H9 (cell line): ENCODE measurements at regions not wholly inside any gene's neighbourhood (a gene's known extent, or its start where the extent isn't known, plus 50 kb on each side); places are given as distances from the start of the nearest gene placed in this dataset.

Experiments
- DNase-seq: peaks from one replicate; pipeline ENCODE4 v3.0.0-alpha.2; 2017
- H2AFZ ChIP-seq: one replicate; pipeline ENCODE4 v1.6.1; 2013; ENCODE audit warnings: mild to moderate bottlenecking, low read length, control low read depth, moderate library complexity
- H2AK5ac ChIP-seq: 2 replicates; pipeline ENCODE4 v1.6.1; 2013; ENCODE audit warnings: low read length, control low read depth, mixed read lengths; ENCODE audit not compliant: insufficient read length
- H2BK120ac ChIP-seq: one replicate; pipeline ENCODE4 v1.6.1; 2013; ENCODE audit warnings: low read depth, mild to moderate bottlenecking, low read length, control low read depth, inconsistent platforms; ENCODE audit not compliant: poor library complexity, severe bottlenecking
- H2BK12ac ChIP-seq: 2 replicates; pipeline ENCODE4 v1.6.1; 2013; ENCODE audit warnings: low read length, control low read depth, mixed read lengths, low read depth; ENCODE audit not compliant: insufficient read length
- H2BK15ac ChIP-seq: 2 replicates; pipeline ENCODE4 v1.6.1; 2013; ENCODE audit warnings: low read depth, low read length, control low read depth
- H2BK20ac ChIP-seq: one replicate; pipeline ENCODE4 v1.6.1; 2013; ENCODE audit warnings: low read depth, mild to moderate bottlenecking, low read length, control low read depth, inconsistent platforms; ENCODE audit not compliant: poor library complexity, severe bottlenecking
- H2BK5ac ChIP-seq: 2 replicates; pipeline ENCODE4 v1.6.1; 2013; ENCODE audit warnings: low read length, control low read depth, mixed read lengths; ENCODE audit not compliant: insufficient read length
- H3K14ac ChIP-seq: 2 replicates; pipeline ENCODE4 v1.6.1; 2013; ENCODE audit warnings: low read length, control low read depth; ENCODE audit not compliant: insufficient read depth
- H3K18ac ChIP-seq: 2 replicates; pipeline ENCODE4 v1.6.1; 2013; ENCODE audit warnings: low read depth, mild to moderate bottlenecking, mixed read lengths, low read length, control low read depth; ENCODE audit not compliant: insufficient read length
- H3K23ac ChIP-seq: 2 replicates; pipeline ENCODE4 v1.6.1; 2013; ENCODE audit warnings: low read length, control low read depth, mixed read lengths, low read depth; ENCODE audit not compliant: insufficient read length
- H3K23me2 ChIP-seq: 2 replicates; pipeline ENCODE4 v1.6.1; 2013; ENCODE audit warnings: low read depth, mild to moderate bottlenecking, mixed read lengths, low read length, control low read depth; ENCODE audit not compliant: insufficient read length, poor library complexity, severe bottlenecking
- H3K27ac ChIP-seq: 2 replicates; pipeline ENCODE4 v1.5.1; 2013; ENCODE audit warnings: low read length, control low read depth, mixed read lengths, low read depth; ENCODE audit not compliant: insufficient read length
- H3K27me3 ChIP-seq: 2 replicates; pipeline ENCODE4 v1.6.1; 2013; ENCODE audit warnings: low read length, control low read depth, inconsistent platforms; ENCODE audit not compliant: insufficient read depth
- H3K4ac ChIP-seq: 2 replicates; pipeline ENCODE4 v1.6.1; 2013; ENCODE audit warnings: low read depth, mild to moderate bottlenecking, control low read depth, inconsistent platforms, low read length, moderate library complexity
- H3K4me1 ChIP-seq: 2 replicates; pipeline ENCODE4 v1.6.1; 2013; ENCODE audit warnings: low read length, control low read depth, inconsistent platforms; ENCODE audit not compliant: insufficient read depth
- H3K4me2 ChIP-seq: 2 replicates; pipeline ENCODE4 v1.6.1; 2013; ENCODE audit warnings: low read length, control low read depth, mixed read lengths; ENCODE audit not compliant: insufficient read length, insufficient read depth
- H3K56ac ChIP-seq: 2 replicates; pipeline ENCODE4 v1.6.1; 2013; ENCODE audit warnings: low read depth, mild to moderate bottlenecking, mixed read lengths, low read length, control low read depth; ENCODE audit not compliant: insufficient read length
- H3K79me1 ChIP-seq: 2 replicates; pipeline ENCODE4 v1.6.1; 2013; ENCODE audit warnings: low read depth, mild to moderate bottlenecking, moderate library complexity, low read length, control low read depth, inconsistent platforms; ENCODE audit not compliant: insufficient read depth, poor library complexity, severe bottlenecking
- H3K79me2 ChIP-seq: 2 replicates; pipeline ENCODE4 v1.6.1; 2013; ENCODE audit warnings: low read length, control low read depth, inconsistent platforms; ENCODE audit not compliant: insufficient read depth
- H3K9ac ChIP-seq: 2 replicates; pipeline ENCODE4 v1.6.1; 2013; ENCODE audit warnings: low read length, control low read depth, mixed read lengths; ENCODE audit not compliant: insufficient read length; ENCODE audit errors: extremely low read depth
- H3K9me3 ChIP-seq: one replicate; pipeline ENCODE4 v1.6.1; 2013; ENCODE audit warnings: low read depth, low read length, inconsistent platforms; ENCODE audit not compliant: control insufficient read depth
- H3T11ph ChIP-seq: one replicate; pipeline ENCODE4 v1.6.1; 2013; ENCODE audit warnings: mild to moderate bottlenecking, low read length, control low read depth, inconsistent platforms
- H4K20me1 ChIP-seq: one replicate; pipeline ENCODE4 v1.6.1; 2013; ENCODE audit not compliant: control insufficient read depth, insufficient read length, insufficient read depth
- H4K5ac ChIP-seq: 2 replicates; pipeline ENCODE4 v1.6.1; 2013; ENCODE audit warnings: low read depth, mild to moderate bottlenecking, mixed read lengths, low read length, control low read depth; ENCODE audit not compliant: insufficient read length
- H4K8ac ChIP-seq: replicated peaks from 2 replicates; pipeline ENCODE4 v1.6.1; 2013; ENCODE audit warnings: low read length, control low read depth, mixed read lengths, low read depth; ENCODE audit not compliant: insufficient read length
- H4K91ac ChIP-seq: 2 replicates; pipeline ENCODE4 v1.6.1; 2013; ENCODE audit warnings: low read depth, mild to moderate bottlenecking, moderate library complexity, mixed read lengths, low read length, control low read depth; ENCODE audit not compliant: insufficient read length
- H3K27ac Mint-ChIP-seq, 3 experiments: 2 replicates in 2 of 3; 3 replicates in 1 of 3; pipeline ENCODE4 v1.8.0; 2020 to 2021; ENCODE audit warnings: mixed read lengths in 3 of 3, mild to moderate bottlenecking in 1 of 3, moderate library complexity in 1 of 3
- H3K27me3 Mint-ChIP-seq: 2 replicates; pipeline ENCODE4 v1.8.0; 2021; ENCODE audit warnings: low read depth, mild to moderate bottlenecking, moderate library complexity, mixed read lengths
- H3K36me3 Mint-ChIP-seq, 3 experiments: 2 replicates in 2 of 3; 3 replicates in 1 of 3; pipeline ENCODE4 v1.8.0; 2020 to 2021; ENCODE audit warnings: low read depth in 3 of 3, mixed read lengths in 3 of 3; ENCODE audit not compliant: insufficient read depth in 1 of 3
- H3K4me1 Mint-ChIP-seq, 2 experiments: 2 replicates each; pipeline ENCODE4 v1.8.0; 2020; ENCODE audit warnings: mixed read lengths in 2 of 2
- H3K4me3 Mint-ChIP-seq, 2 experiments: 2 replicates in 1 of 2; 3 replicates in 1 of 2; pipeline ENCODE4 v1.8.0; 2020 to 2021; ENCODE audit warnings: mild to moderate bottlenecking in 2 of 2, mixed read lengths in 2 of 2, moderate library complexity in 1 of 2
- H3K9me3 Mint-ChIP-seq, 2 experiments: 2 replicates in 1 of 2; 3 replicates in 1 of 2; pipeline ENCODE4 v1.8.0; 2020; ENCODE audit warnings: mild to moderate bottlenecking in 2 of 2, mixed read lengths in 2 of 2, moderate library complexity in 1 of 2
- WGBS: extraction: QIAGEN DNeasy Blood & Tissue Kit; methylation state at CpG from one replicate; pipeline ENCODE4 v1.1.7; 2013; ENCODE audit warnings: missing lambda C conversion rate, low lambda C conversion rate, mixed read lengths; ENCODE audit not compliant: insufficient read length; ENCODE audit errors: extremely low coverage; 5-methylcytosine and 5-hydroxymethylcytosine counted together
- TF ChIP-seq, protein P1 (sequence below): fragments of 200-600 bp; sonication (generic); conservative IDR thresholded peaks from 3 replicates; pipeline ENCODE4 v1.8.0; 2021; ENCODE audit warnings: antibody characterized with exemption, mild to moderate bottlenecking

DNA sequence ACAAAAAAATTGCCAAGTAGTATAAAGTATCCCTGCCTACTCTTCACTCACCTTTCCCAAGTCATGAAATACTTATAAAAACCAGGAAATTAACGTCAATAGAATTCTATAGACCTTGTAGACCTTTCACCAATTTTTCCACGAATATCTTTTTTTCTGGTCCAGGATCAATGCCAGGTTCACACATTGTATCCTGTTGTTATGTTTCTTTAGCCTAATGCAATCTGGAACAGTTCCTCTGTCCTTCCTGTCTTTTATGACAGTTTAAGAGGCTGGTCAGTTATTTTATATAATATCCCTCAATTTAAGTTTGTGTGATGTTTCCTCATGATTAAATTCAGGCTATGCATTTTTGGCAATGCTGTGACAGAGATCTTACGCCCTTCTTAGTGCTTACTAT is 63.2 kb upstream of the MAGI1 start:
- H2BK15ac ChIP-seq = no peak overlapping the region
- H2BK12ac ChIP-seq = no peak overlapping the region
- H2BK120ac ChIP-seq = no peak overlapping the region
- H3K4ac ChIP-seq = no peak overlapping the region
- whole genome bisulfite sequencing = no CpG with 5 or more reads among the region's 3 CpGs
- H3K79me2 ChIP-seq = no peaks in the 10 kb centered on the region
- H3K27ac ChIP-seq = no peak overlapping the region
- DNase-seq = no peak
- H3K9ac ChIP-seq = no peak overlapping the region
- no peaks in the 10 kb centered on the region for H3K9me3 ChIP-seq
- H3K18ac ChIP-seq = no peak overlapping the region
- no peaks in the 10 kb centered on the region for H3K79me1 ChIP-seq
- peaks cover 17 to 20% of the 10 kb centered on the region in 2 experiments for H3K4me1 Mint-ChIP-seq
- H2AFZ ChIP-seq = no peak overlapping the region
- H3K4me3 Mint-ChIP-seq = no peak overlapping the region
- H3K4me1 ChIP-seq = no peaks in the 10 kb centered on the region
- H3K4me2 ChIP-seq = no peak overlapping the region
- no peaks in the 10 kb centered on the region for H3K23me2 ChIP-seq
- H3K27me3 Mint-ChIP-seq = no peaks in the 10 kb centered on the region
- H4K5ac ChIP-seq = no peak overlapping the region
- H4K8ac ChIP-seq = no peak overlapping the region
- H3K14ac ChIP-seq = no peak overlapping the region
- no peaks in the 10 kb centered on the region for H3K36me3 Mint-ChIP-seq
- no peaks in the 10 kb centered on the region for H3K27me3 ChIP-seq
- no peak overlapping the region for H3K23ac ChIP-seq
- H3K9me3 Mint-ChIP-seq = no peaks in the 10 kb centered on the region
- no peak overlapping the region; a peak in 1 of 7 replicates for H3K27ac Mint-ChIP-seq
- H3T11ph ChIP-seq = no peak overlapping the region
- H2BK5ac ChIP-seq = no peak overlapping the region
- TF ChIP-seq, protein P1, sequence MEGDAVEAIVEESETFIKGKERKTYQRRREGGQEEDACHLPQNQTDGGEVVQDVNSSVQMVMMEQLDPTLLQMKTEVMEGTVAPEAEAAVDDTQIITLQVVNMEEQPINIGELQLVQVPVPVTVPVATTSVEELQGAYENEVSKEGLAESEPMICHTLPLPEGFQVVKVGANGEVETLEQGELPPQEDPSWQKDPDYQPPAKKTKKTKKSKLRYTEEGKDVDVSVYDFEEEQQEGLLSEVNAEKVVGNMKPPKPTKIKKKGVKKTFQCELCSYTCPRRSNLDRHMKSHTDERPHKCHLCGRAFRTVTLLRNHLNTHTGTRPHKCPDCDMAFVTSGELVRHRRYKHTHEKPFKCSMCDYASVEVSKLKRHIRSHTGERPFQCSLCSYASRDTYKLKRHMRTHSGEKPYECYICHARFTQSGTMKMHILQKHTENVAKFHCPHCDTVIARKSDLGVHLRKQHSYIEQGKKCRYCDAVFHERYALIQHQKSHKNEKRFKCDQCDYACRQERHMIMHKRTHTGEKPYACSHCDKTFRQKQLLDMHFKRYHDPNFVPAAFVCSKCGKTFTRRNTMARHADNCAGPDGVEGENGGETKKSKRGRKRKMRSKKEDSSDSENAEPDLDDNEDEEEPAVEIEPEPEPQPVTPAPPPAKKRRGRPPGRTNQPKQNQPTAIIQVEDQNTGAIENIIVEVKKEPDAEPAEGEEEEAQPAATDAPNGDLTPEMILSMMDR = no peak
- H4K20me1 ChIP-seq = no peaks in the 10 kb centered on the region
- H2AK5ac ChIP-seq = no peak overlapping the region
- H2BK20ac ChIP-seq = no peak overlapping the region
- no peak overlapping the region for H4K91ac ChIP-seq
- no peak overlapping the region for H3K56ac ChIP-seq
